Psoas muscle (tissue), 7 donors: ENCODE measurements at regions not wholly inside any gene's neighbourhood (a gene's known extent, or its start where the extent isn't known, plus 50 kb on each side); places are given as distances from the start of the nearest gene placed in this dataset.

Source experiments
- ATAC-seq, 4 donors: fragments of 200-7000 bp; cut with Tn5 transposase; one replicate each; pipeline ENCODE4 v1.9.1; 2020; ENCODE audit warnings: moderate library complexity in 3 of 4, mild to moderate bottlenecking in 2 of 4
- DNase-seq, 2 donors: peaks; one replicate each; pipeline ENCODE4 v3.0.0-alpha.2; 2020
- H3K27ac ChIP-seq: fragments of 200-600 bp; one replicate; pipeline ENCODE4 v1.8.0; 2022
- H3K27me3 ChIP-seq, 3 donors: fragments of 200-600 bp in 1 of 3; one replicate each; pipeline versions ENCODE4 v1.6.1 to v1.8.0; 2013 to 2022; ENCODE audit warnings: low read length in 2 of 3, mild to moderate bottlenecking in 2 of 3, moderate library complexity in 1 of 3; ENCODE audit not compliant: insufficient read depth in 3 of 3
- H3K36me3 ChIP-seq, 2 donors: fragments of 200-600 bp in 1 of 2; one replicate each; pipeline versions ENCODE4 v1.6.1 to v1.8.0; 2013 to 2022; ENCODE audit warnings: low read depth in 1 of 2, mild to moderate bottlenecking in 1 of 2, moderate library complexity in 1 of 2; ENCODE audit not compliant: insufficient read depth in 1 of 2
- H3K4me1 ChIP-seq: fragments of 200-600 bp; one replicate; pipeline ENCODE4 v1.8.0; 2022
- H3K4me3 ChIP-seq: fragments of 200-600 bp; one replicate; pipeline ENCODE4 v1.8.0; 2022; ENCODE audit warnings: mild to moderate bottlenecking
- H3K9me3 ChIP-seq: fragments of 200-600 bp; one replicate; pipeline ENCODE4 v1.8.0; 2022
- CTCF ChIP-seq: fragments of 200-600 bp; IDR thresholded peaks from one replicate; pipeline ENCODE4 v1.8.0; 2022; ENCODE audit warnings: antibody characterized with exemption
- WGBS, 3 donors: extraction: QIAGEN DNeasy Blood & Tissue Kit; methylation state at CpG; one replicate each; pipeline versions ENCODE4 v1.1.6 to v1.1.7; 2013; 5-methylcytosine and 5-hydroxymethylcytosine counted together
- intact Hi-C, 2 donors: fragments of 100-400 bp; cut with DNase I; formaldehyde crosslinking; loops; one replicate each; pipeline versions ENCODE4 v1.11.0 to v1.14.2; 2022
- donor health status: healthy with polysubstance abuse.
- donor health status: DM: no; HTN: no; CAD: no; lungs with moderate emphysema.
- donor health status: Bipolar disorder and iron deficiency.
- donor health status: healthy.
- donor health status: DM: yes; HTN: yes; CAD: no.
- donor health status: DM: no; HTN: no; CAD: no.
- donor health status: DM: yes; HTN: yes; CAD: no.

DNA sequence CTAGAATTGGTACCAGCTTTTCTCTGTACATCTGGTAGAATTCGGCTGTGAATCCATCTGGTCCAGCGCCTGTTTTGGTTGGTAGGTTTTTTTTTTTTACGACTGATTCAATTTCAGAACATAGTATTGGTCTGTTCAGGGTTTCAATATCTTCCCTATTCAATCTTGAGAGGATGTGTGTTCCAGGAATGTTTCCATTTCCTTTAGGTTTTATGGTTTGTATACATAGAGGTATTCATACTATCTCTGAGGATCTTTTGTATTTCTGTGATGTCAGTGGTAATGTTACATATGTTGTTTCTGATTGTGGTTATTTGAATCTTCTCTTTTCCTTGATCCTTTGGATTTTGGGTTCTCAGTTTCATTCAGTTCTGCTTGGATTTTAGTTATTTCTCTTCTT is 172.1 kb upstream of the ITGA4 start:
- no peak for TF ChIP-seq CTCF
- ATAC-seq (no peak), DNase-seq (no peak)
- no peaks in the 10 kb centered on the region for H3K4me1 ChIP-seq
- WGBS, 3 donors, result 27 to 67% (median 31%) methylated on average over 3 of the region's 3 CpGs
- intact Hi-C loops, result no loop called here
- H3K36me3 ChIP-seq, result no peaks in the 10 kb centered on the region
- no peak overlapping the region for H3K4me3 ChIP-seq
- no peak overlapping the region for H3K27ac ChIP-seq
- no peaks in the 10 kb centered on the region for H3K27me3 ChIP-seq
- H3K9me3 ChIP-seq, result no peaks in the 10 kb centered on the region

DNA sequence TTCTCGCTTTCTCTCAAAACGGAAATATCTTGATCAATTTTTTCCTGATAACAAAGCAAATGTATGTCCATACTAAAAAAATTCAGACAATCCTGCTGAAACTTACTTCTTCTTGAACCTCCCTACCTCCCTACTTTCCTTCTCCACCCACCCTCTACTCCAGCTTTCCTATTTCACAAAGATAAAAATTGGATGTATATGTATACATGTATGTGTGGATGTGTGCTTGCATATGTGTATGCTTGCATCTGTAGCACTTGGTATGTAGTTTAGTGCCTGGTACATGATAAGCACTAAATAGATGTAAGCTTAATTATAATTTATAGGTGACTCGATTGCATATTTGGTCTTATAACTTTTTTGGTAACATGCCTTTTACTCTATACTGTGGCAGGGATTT is 167.5 kb upstream of the ITGA4 start:
- WGBS, 3 donors, result 92 to 98% (median 95%) methylated on average over 3 of the region's 3 CpGs
- TF ChIP-seq CTCF, result no peak

GRCh38 chr2:181290182-181290581 is 167.0 kb upstream of the ITGA4 start:
- Histone ChIP-seq H3K27ac (no peak overlapping the region), H3K4me3 (no peak overlapping the region), H3K27me3 (no peaks in the 10 kb centered on the region), H3K36me3 (no peaks in the 10 kb centered on the region), H3K4me1 (no peaks in the 10 kb centered on the region), H3K9me3 (no peaks in the 10 kb centered on the region)
- TF ChIP-seq CTCF, result no peak
- ATAC-seq, result no peak
- intact Hi-C loops, result no loop called here
- DNase-seq, result no peak
- WGBS, 3 donors, result 87 to 93% (median 90%) methylated on average over 1 of the region's 1 CpG

More for the DNA sequence above, 167.5 kb upstream of the ITGA4 start:
- ATAC-seq (no peak), DNase-seq (no peak)
- Histone ChIP-seq H3K4me3 (no peak overlapping the region), H3K9me3 (no peaks in the 10 kb centered on the region), H3K4me1 (no peaks in the 10 kb centered on the region), H3K36me3 (no peaks in the 10 kb centered on the region), H3K27me3 (no peaks in the 10 kb centered on the region), H3K27ac (no peak overlapping the region)
- intact Hi-C loops, result no loop called here

DNA sequence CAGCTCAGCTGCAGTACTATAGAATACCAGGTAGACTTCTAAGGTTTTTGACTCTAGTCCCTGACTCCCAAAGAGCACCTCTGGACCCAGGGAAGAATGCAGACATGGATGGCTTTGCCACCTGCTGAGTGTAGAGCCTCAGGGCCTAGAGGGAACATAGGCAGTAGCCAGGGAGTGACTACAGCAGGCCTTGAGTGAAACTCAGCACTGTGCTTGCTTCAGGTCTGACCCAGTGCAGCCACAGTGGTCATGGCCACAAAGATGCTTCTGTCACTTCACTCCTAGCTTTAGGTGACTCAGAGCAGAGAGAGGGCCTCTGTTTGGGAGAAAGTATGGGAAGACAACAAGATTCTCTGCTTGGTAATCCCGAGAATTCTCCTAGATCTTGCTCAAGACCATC is 162.2 kb upstream of the ITGA4 start:
- Histone ChIP-seq H3K36me3 (no peaks in the 10 kb centered on the region), H3K27ac (no peak overlapping the region), H3K4me1 (no peaks in the 10 kb centered on the region), H3K27me3 (no peaks in the 10 kb centered on the region), H3K4me3 (no peak overlapping the region), H3K9me3 (no peaks in the 10 kb centered on the region)
- intact Hi-C loops, result no loop called here
- ATAC-seq (no peak), DNase-seq (no peak)
- 74 to 94% (median 78%) methylated on average over 1 of the region's 1 CpG for WGBS, 3 donors
- no peak for TF ChIP-seq CTCF

DNA sequence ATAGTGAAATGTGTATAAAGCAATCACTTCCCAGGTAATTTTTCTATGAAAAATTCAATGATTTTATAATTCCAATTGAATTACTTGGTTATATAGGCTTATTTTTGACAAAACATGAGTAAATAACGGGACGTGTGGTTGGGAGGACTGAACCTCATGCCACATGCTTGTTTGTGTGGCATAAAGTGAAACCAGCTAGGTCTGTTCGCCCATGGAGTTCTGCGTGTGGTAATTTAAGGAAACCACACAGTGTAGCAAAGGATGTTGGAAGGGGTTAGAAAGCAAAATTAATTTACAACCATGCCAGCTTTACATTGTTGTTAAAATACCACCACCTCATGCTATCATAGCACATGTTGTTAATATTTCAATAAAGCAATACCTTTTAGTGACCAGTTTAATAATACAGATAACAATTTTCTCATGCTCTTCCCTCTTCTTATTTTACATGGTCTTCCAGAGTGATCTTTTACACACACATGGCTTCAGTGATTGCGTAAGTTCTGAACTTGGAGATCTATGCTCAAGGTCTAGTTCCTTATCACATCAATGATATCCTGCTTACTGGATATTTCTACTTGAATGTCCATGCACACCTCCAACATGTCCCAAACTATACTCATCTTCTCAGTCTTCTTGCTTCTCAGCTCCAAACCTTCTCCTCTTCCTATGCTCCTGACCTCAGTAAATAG is 156.4 kb upstream of the ITGA4 start:
- H3K27me3 ChIP-seq, result no peaks in the 10 kb centered on the region
- H3K36me3 ChIP-seq, result no peaks in the 10 kb centered on the region
- H3K9me3 ChIP-seq, result no peaks in the 10 kb centered on the region
- TF ChIP-seq CTCF, result no peak
- 89 to 91% (median 89%) methylated on average over 5 of the region's 5 CpGs for WGBS, 3 donors
- no peak overlapping the region for H3K27ac ChIP-seq
- no peak overlapping the region for H3K4me3 ChIP-seq
- ATAC-seq (no peak), DNase-seq (no peak)
- H3K4me1 ChIP-seq, result no peaks in the 10 kb centered on the region
- intact Hi-C loops, result no loop called here
